Activated CD4-positive, CD25-positive, alpha-beta regulatory T cell (primary cell): ENCODE measurements at regions not wholly inside any gene's neighbourhood (a gene's known extent, or its start where the extent isn't known, plus 50 kb on each side); places are given as distances from the start of the nearest gene placed in this dataset.
A peak's percentile ranks its signal among the peaks of the same experiment; 100 is the strongest.

Experiments
- DNase-seq, 4 experiments: peaks; one replicate each; lab custom pipeline; 2025; lab: John Stamatoyannopoulos, UW

DNA sequence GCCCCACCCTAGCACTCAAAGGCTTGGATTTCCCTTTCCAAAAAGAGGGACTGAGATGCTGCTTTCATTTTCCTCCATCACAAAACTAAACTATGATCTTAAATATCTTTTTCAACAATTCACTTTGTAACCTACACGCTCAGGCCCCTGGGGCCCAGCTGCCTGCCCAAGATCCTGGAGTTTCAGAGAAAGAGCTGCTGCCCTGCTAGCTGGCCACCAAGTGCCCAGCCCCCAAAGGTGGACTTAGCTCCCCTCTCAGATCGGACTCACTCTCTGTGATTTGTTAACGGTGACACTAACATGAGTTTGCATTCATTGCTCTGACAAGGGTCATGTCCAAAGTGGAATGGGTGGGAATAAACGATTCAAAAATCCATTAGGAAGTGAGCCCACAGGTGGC lies 119.6 kb upstream of the SMAD3 start:
- DNase-seq, result no peak

DNA sequence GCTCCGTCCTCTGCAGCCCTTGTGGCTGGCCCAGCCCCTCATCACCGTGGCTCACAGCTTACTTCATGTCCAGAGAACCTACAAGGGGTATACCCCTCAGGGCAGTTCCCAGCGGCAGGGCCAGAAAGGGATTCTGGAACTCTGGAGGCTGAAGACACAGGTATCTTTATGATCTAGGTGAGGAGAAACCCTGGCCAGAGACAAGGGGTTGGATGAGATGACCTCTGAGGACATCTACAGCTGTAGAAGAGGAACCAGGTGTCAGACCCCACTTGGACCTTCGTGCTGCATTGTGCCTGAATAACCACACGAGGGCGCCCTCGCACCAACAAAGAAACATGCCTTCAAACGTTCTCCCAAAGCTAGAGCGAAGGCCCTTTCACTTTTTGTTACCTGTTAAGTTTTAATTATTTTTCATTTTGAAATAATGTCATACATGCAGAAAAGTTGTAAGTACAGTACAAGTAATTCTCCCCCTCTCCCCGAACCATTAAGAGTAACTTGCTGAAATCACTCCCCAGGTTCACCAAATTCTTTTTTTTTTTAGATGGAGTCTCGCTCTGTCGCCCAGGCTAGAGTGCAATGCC lies 118.7 kb upstream of the SMAD3 start:
- peak; percentile 42 to 69 (median 50) for DNase-seq

DNA sequence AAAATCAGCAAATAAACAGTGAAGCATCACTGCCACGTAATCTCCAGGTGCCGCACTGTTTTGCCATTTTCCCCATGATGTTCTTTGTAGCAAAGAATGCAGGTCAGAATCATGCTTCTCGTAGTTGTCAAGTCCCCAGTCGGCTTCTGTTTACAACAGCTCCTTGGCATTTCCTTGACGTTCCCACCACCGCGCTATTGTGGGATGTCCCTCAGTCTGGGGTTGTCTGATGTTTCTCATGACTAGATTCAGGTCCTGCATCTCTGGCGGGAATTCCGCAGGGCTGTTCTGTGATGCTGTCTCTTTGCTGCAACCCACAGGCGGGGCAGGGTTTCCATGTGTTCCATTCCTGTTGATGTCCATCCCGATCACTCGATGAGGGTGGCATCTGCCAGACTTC lies 117.9 kb upstream of the SMAD3 start:
- DNase-seq, result no peak

DNA sequence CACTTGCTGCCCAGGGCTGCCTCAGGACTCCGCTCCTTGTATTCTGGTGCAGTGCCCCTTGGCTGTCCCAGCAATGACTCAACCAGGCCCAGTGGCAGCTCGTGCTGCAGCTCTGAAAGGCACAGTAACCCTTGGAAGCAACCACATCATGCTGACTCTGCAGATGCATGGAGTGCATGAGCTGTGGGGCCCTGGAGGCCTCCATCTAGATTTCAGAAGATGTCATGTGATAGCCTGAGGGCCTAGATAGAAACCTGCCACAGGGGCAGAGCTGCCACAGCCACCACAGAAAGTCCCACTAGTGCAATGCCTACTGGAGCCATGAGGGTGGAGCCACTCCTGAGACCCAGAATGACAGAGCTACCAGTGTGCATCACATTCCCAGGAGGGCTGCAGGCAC lies 117.1 kb upstream of the SMAD3 start:
- no peak for DNase-seq

DNA sequence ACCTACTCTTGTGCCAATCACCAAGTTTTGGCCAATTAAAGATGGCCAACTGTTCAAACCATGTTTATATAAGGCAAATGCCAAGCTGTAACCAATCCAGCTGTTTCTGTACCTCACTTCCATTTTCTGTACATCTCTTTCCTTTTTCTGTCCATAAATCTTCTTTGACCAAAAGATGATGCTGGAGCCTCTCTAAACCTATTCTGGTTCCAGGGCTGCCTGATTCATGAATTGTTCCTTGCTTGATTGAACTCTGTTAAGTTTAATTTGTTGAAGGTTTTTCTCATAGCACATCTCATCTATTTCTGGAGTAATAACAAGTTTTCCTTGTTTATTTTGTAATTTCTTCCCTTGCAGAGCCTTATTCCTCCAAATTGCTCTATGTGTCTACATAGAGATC lies 115.3 kb upstream of the SMAD3 start:
- no peak for DNase-seq

DNA sequence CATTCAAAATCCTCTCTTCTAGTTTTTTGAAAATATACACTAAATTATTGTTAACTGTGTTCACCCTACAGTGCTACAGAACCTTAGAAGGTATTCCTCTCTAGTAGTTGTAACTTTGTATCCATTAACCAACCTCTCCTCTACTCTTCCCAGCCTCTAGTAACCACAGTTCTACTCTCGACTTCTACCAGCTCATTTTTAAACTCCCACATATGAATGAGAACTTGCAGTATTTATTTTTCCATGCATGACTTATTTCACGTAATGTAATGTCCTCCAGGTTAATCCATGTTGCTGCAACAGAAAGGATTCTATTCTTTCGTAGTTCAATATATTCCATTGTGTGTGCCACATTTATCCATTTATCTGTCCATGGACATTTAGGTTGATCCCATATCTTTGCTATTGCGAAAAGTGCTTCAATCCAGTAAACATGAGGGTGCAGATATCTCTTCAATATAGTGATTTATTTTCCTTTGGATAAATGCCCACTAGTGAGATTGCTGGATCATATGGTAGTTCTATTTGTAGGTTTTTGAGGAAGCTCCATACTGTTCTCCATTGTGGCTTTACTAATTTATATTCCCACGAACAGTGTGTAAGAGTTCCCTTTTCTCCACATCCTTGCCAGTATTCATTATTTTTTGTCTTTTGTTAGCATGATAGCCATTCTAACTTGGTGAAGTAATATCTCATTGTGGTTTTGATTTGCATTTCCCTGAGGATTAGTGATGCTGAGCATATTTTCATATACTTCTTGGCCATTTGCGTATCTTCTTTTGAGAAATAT lies 113.7 kb upstream of the SMAD3 start:
- DNase-seq, result no peak

DNA sequence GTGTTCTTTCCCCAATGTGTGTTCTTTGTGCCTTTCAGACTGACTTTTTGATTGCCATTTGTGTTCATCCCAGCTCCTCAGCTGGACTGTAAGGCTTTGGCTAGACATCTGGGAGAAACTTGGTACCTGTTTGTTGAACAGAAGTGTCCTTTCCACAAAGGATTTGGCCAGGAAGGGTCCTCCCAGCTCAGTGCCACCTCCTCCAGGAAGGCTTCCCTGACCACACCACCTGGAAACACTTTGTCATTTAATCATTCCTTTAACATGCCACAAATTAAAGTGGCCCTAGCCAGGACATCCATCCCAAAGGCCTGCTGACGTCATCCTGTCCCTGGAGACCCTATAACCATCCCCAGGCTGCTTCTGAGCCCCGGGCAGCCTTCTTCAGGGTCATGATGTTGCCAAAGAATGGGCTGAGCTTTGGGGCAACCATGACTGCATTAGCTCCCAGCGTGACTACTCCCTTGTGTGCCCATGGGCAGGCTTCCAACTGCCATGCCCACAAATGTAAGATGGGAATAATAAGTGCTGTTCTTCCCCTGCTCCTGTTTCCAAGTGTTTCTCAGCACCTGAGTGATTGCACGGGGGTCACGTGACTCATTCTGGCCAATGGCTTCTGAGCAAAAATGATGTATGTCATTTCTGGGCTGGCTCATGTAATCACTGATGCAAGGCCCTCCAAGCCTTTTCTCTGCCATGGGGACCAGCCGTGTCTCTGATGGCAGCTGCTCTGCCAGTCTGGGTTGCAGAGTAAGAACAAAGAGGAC lies 112.5 kb upstream of the SMAD3 start:
- no peak for DNase-seq

DNA sequence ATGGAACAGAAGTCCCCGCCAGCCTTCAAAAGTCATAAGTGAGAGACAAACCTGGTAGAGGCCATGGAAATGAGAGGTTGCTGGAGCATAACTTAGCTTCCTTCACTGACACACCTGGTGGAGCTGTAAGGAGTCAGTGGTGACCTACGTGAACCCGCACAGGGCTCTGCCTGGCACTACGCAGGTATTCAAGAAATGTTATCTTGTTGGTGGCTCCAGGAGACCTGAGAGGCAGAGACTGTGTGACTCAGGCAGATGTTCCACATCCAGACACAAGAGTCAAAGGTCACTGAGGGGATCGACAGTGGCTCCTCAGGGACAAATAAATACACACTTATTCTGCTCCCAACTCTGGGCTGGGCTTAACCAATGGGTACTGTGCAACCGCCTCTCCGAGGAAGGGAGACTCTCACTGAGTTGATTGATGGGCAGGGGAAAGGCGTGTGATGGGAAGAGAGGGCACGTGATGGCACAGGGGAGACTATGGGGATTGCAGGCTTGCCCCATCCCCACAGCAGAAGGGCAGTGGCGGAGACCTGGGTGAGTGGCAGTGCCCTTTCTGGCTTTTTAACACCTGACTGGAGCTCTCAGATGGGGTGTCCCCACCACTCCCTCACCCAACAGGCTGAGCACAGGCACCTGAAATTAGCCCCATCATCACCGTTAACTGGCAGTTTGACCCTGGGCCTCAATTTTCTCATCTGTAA lies 111.7 kb upstream of the SMAD3 start:
- no peak for DNase-seq

DNA sequence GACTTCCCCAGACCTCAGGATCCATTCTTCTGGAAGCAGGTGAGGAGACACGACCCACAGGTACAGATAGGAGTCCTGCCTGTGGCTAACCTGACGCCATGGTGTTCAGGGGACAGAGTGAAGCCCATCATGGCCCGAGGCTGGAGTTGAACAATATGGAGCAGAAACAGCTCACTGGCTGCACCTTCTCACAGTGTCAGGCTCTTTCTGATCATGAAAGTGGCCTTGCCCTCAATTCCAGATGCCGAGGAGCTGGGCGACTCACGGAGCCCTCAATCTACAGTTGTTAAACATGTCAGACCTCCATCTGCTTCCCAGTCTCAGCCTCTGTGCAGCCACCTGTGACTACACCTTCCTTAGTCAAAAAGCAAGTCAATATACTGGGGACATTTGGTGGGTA lies 110.8 kb upstream of the SMAD3 start:
- no peak for DNase-seq

DNA sequence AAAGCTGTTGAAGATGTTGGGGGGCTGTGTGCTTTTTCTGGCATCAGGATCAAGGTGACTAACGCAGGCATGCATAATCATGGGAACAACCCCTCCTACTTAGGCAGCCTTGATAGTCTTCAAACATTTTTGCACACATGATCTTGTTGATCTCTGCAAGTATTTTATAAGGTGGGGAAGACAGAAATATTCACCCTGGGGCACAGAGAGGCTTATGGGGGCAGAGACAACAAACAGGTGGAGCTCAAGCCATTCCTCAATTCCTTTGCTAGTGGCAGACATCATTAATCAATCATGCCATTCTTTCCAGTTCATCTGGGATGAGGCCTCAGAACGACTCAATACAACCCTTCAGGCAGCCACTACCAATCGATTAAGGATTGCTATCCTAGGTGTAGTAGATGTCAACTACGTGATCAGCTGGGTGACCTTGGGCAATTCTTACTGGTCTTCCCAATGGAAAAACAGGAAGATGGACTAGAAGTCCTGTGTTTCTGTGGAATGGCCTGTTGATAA lies 110.3 kb upstream of the SMAD3 start:
- no peak for DNase-seq

DNA sequence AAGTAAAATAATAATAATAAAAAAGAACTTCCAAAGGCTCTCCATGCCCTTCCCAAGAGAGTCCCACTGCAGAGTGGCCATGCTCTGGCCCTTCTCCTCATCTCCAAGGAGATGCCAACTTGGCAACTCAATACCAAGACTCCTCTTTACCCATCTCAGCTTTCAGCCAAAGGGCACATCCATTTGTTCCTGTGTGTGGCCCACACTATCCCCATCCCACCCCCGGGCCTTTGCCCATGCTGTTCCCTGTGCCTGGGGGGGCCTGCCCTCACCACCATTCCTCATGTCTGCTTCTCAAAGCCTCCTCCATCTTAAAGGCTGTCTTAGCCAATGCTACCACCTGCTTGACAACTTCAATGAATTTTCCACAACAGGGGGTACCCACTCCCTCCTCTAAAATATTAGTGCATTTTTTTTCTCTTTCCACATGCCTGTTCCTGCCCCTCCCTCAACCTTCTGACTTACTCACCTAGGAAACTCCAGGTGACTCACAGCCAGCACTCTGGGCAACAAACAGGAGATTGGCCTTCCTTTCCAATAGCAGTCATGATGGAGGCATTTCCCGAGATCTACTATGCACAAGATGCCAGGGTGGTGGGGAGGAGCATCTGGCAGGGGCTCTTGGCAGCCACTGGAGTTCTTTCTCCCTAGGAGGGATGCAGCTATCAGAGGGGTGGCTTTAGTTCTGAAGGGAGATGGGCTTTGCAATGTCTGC lies 109.4 kb upstream of the SMAD3 start:
- DNase-seq, result no peak

DNA sequence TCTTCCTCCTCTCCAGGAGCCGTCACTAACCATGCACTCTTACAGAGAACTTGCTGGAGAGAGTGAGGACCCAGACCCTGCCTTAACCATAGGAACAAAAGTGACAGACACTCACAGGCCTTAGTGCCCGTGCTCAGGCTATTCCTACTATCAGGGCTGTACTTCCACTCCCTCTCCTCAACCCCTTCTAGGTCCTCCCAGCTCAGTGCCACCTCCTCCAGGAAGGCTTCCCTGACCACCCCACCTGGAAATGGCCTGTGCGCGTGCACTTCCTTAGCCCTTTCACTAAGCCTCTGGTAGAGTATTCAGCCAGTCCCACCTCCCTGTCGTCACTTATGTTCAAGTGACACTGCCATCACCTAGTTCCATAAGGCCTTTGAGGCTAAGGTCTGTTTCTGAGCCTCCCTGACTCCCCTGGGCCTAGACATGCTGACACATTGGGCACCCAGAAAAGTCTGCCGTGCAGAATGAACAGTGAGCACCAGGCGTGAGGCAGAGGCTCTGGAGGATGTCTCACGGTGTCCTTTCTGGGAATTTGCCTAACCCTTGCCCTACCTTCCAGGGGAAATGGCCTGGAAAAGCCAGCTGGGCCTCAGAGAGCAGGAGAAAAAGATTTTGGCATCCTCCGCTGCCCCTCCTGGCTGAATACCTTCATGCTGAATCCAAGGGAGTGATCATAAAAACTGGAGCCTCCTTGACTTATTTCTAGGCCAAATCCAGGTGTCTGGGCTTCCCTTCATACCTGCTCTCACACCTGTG lies 108.6 kb upstream of the SMAD3 start:
- DNase-seq, result no peak

DNA sequence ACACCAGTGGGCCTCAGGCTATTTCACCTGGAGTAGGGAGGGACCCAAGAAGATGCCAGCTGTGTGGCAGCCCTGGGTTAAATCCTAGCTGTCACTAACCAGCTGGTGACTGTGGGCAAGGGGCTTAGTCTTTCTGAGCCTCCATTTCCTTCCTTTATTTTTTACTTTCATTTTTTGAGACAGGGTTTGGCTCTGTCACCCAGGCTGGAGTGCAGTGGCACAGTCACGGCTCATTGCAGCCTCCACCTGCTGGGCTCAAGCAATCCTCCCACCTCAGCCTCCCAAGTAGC lies 108.0 kb upstream of the SMAD3 start:
- DNase-seq, result no peak

DNA sequence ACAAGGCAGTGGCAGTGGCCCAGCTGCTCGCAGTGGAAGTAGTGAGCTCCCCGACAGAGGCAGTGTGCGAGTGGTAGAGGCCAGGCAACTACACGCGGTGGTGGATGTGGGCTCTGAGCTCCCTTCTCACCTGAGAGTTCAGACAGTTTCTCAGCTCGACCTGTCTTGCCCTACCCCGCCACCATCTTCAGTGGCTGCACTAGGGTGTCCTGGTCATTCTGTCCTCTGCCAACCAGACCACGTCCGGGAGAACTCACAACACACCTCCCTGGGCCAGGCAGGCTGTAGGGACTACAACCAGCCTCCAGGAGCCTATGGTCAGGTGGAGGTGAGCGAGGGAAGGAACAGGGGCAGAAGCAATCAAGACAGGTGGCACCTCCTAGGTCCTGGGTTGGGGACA lies 106.3 kb upstream of the SMAD3 start:
- no peak for DNase-seq

DNA sequence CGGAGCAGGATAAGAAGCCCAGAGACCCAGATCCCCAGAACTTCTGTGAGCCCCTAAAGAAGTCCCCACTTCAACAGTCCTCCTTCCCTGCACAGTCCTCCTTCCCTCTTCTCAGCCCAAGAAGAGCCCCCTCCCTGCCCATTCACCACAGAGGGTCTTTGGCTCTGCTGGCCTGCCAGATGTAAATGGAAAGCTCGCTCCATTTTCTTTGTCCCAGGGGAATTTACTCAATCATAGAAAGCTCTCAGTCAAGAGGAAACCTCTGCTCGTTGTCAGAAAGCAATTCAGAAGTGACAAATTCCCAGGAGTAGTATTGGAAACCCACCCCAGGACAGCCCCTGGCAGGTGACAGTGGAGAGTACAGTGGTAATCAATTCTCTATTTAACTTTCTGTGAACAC lies 105.5 kb upstream of the SMAD3 start:
- no peak for DNase-seq

DNA sequence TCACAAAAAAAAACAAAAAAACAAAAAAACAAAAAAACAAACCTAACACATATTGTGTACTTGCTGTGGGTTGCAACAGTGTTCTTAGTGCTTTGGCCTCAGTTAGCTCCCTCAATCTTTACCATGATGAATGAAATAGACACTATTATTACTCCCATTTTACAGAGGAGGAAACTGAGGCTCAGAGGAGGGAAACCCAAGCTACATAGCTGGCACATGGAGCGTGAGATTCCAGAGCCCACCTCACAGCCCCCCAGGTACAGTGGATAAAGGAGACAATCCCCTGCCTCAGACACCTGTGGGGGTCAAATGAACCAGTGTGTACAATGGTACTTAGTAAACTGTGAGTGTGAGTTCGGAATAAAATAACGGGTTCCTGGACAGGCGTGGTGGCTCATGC lies 104.9 kb upstream of the SMAD3 start:
- DNase-seq, result no peak

DNA sequence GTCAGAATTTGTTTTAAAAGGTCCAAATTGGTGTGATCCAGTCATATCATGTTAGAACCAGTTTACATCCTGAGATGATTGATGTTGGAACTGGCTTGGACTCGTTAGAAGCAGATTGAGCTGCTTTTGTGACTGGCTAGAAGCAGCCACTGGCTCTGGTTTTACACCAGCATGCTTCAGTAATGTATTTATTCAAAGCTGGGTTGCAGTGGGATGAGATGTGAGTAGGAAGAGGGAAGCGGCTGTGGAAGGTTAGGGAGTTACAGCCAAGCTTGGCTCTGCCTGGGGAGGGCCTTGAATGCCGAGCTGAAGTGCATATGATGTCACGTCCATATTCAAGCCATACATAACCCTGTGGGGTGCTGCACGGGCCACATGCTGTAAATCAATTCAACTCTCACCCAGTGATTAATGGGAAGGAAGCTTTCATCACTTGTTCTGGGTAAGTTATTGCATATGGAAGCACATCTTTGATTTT lies 104.0 kb upstream of the SMAD3 start:
- no peak for DNase-seq

DNA sequence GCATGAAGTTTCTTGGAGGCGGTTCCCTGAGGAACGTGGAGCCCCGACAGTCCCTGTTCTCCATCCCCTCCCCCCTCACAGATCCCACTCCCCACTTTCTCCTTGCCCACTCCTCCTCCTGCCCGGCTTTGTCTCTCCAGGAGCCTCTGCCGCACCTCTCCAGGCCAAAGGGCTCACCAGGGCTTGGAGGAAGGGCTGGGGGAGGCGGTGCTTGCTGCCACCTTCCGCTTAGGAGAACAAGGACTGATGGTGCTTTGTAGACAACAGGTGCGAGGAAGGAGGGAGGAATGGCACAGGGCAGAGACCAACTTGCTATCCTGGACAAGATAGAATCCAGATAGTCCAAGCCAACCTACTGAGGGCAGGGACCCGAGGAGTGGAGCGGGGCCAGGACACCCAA lies 103.5 kb upstream of the SMAD3 start:
- no peak for DNase-seq

DNA sequence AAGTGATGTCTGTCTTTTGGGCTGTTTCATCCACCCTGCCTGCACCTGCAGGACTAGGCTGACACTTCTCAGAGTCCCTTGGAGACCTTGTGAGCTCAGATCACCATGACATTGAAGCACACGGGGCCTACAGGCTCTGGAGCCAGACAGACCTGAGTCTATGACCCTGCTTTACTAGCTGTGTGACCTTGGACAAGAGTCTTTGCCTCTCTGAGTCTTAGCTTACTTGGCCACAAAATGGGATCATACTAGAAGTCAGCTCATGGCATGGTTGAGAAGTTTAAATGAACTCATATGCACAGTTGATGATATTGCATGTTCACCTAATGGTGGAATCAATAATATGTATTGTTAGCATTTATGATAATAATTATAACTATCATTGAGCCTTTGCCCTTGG lies 102.9 kb upstream of the SMAD3 start:
- no peak for DNase-seq

DNA sequence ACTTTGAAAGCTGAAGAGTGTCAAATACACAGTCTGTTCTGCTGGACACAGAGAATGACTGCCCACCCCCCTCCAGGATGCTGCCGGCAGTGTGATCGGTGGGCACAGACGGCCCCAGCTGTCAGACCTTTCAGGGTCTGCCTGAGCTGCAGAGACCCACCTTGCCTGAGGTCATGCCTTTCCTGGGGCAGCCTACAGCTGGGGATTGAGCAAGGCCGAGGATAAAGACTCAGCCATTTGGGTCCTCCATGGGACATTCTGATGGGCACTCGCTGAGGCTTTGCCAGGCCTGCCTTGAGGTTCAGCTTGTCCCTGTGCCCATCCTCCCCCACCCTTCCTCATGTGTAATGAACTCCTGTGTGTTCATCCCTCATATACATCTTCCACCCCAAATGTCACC lies 102.3 kb upstream of the SMAD3 start:
- no peak for DNase-seq

DNA sequence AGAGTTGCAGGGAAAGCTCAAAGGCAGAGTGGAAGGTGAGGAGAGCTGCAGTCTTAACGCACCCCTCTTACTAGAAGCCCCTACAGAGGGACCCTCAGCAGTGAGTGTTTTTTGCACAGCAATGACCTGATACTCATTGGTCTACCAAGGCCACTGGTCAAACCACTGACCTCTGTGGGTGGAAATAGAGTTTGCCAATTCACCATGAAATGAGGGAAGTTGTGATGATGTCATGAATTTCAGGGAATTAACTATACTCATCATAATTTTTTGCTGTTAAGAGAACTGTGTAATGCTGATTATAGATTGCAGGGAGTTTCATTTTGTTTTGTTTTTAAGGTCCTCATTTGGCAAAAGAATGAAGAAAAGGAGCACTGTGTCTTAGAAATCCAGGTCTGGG lies 101.7 kb upstream of the SMAD3 start:
- DNase-seq, result no peak
